GM21360 (cell line): ENCODE measurements at regions not wholly inside any gene's neighbourhood (a gene's known extent, or its start where the extent isn't known, plus 50 kb on each side); places are given as distances from the start of the nearest gene placed in this dataset.

Source experiments
- ATAC-seq: cut with Tn5 transposase; IDR thresholded peaks from one replicate; pipeline ENCODE4 v1.9.1; 2021; ENCODE audit warnings: mild to moderate bottlenecking, moderate library complexity; ENCODE audit not compliant: unreplicated experiment

DNA sequence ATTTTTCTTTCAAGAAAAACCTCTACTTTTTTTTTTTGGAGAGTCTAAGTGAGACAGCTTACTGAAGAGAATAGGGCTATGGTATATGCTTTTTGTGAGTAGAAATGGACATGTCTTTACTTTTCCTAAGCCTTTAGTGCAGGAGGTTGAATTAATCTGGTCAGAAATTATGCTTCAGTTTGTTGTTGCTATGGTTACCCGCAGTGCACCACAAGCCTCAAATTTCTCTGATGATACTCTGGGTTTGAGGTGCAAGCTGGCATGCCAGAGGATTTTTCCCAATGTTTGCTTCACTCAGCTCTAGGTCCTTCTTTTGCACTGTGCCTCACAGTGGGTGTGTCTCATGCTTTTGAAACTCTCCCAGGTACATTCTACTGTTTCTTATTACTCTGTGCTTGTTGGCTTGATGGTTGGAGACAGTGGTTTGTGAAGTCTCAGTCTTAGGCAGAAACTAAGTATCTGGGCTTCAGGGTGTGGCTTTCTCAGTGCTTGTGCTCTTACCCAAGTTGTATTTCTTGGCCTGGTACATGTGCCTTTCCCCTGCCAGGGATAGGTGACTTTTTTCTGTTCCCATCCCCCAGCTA lies 278.3 kb downstream of the RBM43 start:
- no peak for ATAC-seq

DNA sequence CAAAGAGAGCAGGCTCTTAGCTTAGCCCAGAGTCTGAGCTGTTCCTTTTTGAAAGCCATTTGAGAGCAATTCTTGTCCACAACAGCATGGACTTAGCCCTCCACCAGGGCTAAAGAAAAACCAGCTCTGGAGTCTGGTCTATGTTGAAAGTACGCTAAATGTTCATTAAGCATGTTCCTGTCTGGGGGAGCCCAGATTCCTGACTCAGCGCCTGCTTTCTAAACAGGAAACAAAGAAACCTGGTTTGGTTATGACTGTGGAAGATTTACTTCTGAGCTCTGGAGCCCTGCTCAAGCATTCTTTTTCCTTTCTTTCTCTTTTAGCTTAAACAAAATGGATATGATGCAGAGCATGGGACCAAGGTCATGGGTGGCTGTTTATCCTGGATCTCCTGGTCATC lies 279.8 kb downstream of the RBM43 start:
- ATAC-seq, result no peak

DNA sequence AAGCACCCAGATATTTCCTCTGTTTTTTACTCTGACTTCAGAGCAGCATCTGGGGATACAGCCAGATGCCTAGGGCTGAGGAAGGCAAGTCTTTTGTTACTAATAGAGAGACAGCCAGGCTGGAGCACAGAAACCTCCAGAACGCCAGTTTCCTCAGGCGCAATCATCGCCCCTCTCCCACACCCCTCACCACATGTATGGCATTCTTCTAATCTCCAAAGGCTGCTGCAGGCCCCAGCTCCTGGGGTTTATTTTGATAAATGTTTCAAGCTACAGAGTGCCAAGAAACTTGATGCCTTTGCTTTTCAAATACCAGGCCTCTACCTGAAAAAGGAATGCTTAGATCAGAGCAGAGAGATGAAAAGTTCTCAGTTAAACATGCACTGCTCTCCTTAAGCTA lies 283.6 kb downstream of the RBM43 start:
- ATAC-seq, result no peak

DNA sequence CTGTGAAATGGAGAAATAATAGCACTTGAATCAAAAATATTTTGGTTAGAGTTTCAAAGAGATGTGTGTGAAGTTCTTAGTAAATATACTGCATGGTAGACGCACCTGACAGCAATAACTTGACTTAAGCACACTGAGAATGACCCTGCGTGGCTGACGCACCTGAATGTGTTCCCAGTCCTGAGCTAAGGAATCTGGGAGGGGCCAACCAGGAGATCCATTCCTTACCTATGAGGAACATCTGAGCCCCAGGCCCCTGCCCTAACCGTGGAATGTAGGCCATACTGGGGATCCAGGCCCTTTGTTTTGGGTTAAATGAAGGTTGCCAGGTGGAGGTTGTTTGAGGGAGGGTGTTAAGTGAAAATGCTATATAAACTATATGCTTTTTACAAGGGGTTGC lies 284.4 kb downstream of the RBM43 start:
- no peak for ATAC-seq

DNA sequence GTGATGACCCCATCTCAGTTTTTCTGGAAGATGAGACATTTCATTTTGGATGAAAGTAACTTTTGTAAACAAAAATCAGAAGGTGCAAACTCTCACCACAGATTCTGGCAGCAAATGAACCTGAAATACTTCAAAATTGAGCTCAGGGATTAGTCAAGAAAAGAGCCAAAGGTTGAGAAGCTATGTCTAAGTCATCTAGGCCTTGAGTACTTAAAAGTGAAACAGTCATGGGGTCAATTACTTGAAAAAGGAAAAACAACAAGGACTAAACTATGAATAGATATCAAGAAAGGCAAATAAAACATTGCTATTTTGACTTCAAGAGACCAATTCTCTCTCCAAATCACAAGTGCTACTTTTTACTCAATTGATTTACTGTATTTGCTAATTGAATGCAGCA lies 285.1 kb downstream of the RBM43 start:
- no peak for ATAC-seq

DNA sequence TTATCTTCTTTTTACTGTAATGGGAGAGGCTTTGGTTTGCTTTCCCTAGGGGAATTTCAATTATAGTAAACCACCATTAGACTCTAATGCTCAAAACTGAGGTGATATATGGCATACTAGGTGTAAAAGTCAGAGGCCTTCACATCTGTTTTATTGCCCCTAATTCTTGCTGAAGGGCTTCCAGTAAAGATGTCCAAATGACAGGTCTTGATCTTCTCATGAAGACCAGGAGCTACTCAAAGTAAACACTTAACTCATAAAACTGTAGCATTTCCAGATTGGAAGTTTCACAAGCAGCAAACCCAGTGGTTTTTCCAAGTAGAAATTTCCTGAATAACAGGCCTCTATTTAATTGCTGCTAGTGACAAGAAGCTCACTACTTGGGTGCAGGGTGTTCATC lies 286.8 kb downstream of the RBM43 start:
- ATAC-seq, result no peak

DNA sequence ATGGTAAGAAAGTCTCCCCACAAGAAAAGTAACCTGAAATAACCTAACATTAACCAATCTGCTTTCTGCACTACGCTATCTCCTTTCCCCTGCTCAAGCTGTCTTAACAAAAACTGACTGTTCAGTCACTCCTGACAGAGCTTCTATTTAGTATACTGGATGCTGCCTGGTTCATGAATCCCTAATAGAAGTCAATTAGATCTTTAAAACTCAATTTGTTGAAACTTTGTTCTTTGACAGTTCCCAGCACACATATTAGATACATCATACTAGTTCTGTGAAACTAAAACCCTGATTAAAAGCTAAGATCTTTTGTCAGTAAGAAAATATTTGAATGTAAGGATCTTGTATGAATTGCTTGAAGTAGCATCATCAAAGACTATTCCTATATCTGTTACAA lies 287.4 kb downstream of the RBM43 start:
- no peak for ATAC-seq

DNA sequence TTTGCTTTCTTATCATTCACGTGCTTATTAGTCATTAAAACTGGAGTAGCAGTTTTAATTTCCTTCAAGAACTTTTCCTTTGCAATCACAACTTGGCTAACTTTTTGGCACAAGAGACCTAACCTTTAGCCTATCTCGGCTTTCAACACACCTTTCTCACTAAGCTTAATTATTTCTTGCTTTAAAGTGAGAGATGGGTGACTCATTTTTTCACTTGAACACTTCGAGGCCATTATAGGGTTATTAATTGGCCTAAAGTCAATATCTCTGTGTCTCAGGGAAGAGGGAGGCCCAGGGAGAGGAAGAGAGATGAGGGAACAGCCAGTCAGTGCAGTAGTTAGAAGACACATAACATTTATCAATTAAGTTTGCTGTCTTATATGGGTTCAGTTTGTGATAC lies 289.8 kb downstream of the RBM43 start:
- ATAC-seq, result no peak

DNA sequence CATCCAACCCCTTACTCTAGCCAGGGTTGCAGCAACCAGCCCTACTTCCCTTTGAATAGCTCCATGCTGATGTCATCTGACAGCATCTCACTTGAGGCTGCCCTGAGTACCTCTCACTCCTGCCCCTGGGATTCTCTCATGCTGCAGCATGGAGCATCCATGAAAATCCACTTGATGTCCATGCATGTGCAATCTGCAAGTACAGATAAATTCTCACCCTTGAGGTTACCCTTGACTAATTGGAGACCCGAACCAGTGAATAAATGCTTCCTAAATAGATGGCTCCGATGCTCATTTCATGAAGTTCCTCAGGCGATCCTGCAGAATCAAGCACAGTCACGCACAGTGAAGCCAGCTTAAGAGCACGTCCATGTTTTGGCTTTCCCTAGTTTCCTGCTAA lies 298.3 kb downstream of the RBM43 start:
- no peak for ATAC-seq

DNA sequence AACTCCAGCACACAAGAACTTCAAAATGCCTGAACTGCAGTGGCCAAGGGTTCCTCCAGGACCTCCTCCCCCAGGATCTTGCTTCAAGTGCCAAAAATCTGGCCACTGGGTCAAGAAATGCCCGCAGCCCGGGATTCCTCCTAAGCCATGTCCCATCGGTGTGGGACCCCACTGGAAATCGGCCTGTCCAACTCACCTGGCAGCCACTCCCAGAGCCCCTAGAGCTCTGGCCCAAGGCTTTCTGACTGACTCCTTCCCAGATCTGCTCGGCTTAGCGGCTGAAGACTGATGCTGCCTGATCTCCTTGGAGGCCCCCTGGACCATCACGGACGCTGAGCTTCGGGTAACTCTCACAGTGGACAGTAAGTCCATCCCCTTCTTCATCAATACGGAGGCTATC lies 306.4 kb downstream of the RBM43 start:
- ATAC-seq, result no peak

DNA sequence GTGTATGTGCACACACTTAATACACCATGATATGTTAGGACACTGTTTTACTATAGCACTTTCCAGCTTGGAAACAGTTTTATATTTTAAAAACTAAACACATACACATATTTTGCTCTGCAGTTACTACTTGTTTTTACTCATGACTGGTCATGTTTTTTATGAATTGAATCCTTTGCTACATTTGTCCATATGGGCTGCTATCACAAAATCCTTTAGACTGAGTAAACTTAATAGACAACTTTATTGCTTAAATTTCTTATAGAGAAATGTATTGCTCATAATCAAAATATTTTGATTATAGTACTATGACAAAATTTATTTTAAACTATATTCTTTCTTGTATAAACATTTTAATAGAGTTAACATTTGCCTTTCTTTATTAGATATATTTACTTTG lies 314.8 kb downstream of the RBM43 start:
- ATAC-seq, result no peak

DNA sequence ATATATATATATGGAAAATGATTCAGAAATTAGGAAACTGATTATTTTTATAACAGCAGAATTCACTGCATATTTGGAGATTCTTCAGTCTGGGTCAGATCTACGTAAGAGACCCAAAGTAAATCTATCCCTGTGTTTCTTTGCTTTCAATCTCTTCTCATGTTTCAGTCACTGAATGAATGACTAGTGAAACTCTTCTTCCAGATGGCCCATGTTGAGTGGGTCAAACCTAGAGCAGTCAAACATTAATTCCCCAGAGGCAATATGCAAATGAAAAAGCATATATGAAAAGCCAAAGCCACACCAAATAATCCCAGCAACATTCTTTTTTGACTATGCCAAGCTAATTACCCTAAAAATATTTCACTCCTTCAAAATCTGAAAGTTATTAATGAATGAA lies 317.3 kb downstream of the RBM43 start:
- no peak for ATAC-seq

DNA sequence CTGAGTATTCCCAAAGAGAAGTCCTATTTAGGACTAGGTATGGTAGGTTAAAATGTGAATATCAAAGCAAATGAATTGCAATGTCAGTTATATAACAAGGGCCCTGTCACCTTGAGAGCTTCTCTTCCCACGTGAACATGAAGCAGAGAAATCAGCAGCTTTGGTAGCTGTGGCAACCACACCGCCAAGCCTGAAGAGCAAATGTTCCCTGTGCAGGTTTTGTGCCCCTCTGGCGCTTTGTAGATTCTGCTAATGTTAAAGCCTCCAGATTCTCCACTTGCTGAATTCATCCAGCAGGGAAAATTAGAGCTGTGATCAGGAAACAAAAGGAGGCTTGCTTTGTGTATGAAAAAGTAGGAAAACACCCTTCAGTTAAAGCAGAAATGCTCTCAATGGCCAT lies 322.6 kb downstream of the RBM43 start:
- ATAC-seq, result no peak

DNA sequence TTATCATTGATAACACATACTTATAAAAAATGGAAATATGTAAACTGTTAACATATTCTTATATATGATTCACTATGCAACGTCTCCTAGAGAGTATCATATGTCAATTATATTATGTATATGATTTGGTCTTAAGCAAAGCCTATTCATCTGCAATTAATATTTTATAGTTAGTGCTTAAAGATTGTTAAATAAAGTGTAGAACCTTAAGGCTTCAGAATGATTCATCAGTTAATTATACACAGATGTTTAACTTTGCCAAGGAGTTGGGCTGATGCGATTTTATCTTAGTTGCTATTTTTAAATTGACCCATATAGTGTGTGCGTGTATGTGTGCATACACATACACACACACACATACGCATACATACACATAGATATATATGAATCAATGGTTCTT lies 323.1 kb downstream of the RBM43 start:
- no peak for ATAC-seq

DNA sequence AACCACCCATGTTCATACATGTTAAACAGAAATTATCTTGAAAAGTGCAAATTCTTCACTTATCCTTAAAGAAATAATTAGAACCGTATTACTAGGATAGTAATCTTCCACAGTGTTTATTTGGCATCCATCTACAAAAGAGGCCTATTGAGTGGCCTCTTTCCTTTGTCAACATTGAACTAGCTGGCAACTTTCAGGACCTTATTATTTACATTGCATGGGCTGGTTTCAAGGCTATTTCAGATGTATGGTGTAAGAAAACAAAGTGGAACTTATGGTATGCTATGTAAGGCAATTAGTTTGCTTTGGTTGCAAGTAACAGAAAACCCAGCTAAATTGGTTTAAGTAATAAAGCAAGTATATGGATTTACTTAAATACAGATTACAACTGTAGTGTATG lies 324.6 kb downstream of the RBM43 start:
- no peak for ATAC-seq

DNA sequence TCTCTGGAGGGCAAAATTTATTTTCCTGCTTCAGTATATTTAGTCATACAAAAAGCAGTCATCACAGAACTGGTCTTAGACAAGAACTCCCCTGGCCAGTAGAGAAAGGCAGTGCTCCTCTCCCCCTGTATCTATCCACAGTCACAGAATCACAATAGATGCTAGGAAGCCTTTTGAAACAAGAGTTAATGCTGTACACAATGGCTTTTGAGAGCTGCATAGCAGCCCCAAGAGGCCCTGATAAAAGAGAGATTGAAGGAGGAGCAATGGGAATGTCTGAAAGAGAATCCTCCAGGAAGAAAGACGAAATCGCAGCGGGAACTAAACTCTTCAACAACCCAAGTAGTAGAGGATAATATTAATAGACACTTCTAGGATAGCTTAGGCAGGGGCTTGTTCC lies 330.2 kb downstream of the RBM43 start:
- no peak for ATAC-seq

DNA sequence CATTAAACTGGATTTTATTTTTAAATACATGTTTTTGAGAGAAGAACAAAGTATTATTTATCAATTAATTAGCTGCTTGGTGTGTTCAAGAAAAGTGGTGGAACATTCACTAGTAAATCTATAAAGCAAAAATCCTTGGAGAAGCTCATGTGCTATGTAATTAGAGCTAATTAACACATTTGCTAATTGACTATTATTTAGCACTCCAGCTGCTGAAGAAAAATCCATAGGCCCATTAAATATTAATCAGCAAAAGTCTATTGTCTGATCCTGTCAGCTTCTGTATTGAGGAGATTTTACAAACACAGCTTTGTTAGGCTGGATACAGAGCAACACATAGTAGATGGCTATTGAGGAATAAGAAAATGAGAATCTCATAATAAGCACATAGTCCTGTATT lies 336.1 kb downstream of the RBM43 start:
- ATAC-seq, result no peak

DNA sequence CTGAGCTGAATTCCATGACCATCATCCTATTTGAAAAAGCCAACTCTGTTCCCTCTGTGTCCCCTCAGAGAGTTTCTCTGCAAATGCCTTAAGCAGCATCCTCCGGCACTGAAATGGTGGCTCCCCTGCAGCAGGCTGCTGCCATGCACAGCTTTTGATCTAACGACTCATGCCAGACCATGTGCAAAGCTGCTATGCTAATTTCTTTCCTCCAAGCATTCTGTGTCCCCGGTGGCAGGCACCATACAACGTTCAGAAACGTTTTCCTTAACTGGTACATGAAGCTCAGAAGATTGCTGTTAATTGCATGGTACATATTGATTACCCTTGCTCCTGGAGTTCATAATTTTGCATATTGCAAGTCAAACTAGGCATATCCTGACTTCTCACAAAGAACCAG lies 336.8 kb downstream of the RBM43 start:
- ATAC-seq, result no peak

DNA sequence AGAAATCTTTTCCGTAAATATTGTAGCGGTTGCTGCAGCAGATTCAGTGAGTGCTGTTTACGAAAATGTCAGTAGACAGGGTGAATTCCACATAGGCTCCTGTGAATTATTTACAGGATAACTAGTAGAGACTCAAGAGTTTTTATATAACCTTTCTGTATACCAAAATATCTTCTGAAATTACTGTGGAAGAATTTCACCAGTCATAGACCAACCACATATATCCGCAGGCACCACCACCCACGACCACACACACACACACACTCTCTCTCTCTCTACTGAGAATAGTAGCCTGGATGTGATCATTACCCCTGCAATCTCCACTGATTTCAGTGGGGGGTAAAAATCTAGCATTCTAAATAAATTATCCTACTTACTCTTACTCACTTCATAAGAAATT lies 341.8 kb downstream of the RBM43 start:
- ATAC-seq, result no peak

DNA sequence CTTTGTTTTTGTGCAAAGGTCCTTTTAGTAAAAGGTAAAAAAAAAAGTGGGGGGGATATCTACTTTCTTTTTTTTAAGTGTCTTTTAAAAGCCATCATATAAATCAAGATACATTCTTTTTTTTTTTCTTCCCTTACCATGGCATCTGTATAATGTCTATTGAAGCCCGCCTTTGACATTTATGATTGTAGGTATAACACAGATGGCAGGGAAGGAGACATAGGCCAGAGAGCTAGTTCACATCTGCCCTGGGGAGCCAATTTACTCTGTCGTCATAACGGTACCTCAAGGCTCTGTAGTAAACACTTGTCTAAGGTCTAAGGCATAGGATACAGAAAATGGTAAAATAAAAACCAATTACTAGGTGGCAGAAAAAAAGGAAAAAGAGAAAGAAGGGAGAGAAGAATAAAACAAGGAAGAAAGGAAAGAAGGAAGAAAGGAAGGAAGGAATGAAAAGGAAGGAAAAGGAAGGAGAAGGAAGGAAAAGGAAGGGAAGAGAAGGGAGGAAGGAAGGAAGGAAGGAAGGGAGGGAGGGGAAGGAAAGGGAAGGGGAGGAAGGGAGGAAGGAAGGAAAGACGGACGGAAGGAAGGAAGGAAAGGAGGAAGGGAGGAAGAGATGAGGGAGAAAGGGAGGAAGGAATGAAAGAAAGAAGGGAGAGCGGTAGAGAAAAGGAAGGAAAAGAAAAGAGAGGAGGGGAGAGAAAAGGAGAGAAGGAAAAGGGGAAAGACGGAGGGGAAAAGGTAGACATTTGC lies 343.5 kb downstream of the RBM43 start:
- no peak for ATAC-seq

DNA sequence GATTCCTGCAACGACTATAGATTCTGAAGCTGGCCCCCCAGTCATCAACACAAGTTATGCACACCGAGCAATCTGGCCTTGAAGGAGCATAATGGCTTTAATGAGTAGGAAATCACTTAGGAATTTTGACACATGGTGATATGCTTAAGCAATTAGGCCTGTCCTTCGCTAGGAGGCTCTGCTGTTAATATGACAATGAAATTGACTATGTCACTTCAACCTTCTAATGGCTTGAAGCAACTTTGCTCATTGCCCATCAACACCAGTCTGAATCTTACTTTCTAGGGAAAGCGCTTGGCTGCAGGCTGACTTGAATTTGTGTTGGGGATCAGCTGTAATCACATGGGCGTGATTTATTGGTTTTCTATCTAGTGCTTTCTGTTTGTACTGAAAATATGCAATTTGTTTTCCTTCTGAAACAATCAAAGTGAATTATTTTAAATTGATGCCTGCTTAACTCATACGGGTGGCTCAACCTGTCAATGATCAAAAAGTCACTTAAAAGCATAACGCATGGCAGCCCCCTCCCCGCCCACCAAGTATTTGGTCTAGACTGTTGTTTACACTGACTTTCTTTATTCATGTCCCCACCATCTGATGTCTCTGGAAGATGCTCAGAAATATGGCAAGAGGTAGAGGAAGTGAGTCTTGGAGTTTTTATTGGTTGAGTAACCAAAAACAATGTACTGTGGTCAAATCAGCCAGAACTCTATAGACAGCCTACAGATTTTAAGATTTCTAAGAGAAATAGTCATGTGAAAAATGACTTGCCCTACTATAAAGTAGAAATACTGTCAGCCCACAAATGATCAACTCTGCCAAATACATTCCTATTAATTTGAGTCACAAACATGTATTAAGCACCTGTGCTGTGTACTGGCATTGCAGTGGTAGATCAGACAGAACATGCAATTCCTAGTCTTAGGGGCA lies 344.9 kb downstream of the RBM43 start:
- ATAC-seq, result no peak

DNA sequence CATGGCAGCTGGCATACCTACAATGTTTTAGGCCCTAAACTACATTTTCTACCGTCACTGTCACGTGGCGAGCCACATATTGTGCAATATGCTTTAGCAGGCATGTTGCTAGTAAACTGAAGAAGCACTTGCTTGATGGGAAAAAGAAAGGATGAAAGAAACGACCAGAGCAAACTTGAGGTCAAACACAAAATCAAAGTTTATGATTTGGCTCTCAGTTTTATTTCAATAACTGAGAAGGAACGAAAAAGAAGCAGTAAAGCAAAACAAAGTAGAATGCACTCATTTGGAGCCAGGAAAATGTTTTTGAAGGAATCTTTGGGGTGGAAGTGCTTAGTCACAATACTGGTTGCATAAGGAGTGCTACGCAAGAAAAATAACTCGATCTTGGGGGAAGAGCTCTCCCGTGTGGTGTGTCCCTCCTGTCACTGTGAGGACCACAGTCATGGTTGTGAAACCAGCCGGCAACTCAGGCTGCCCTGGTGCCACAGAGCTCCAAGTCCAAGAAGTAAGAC lies 349.8 kb downstream of the RBM43 start:
- ATAC-seq, result no peak
